ENCODE measurements at regions not wholly inside any gene's neighbourhood (a gene's known extent, or its start where the extent isn't known, plus 50 kb on each side); places are given as distances from the start of the nearest gene placed in this dataset.

- no peaks in the 10 kb centered on the region for H3K36me3 ChIP-seq
- H3K9me3 ChIP-seq = no peaks in the 10 kb centered on the region
- no peak overlapping the region for H3K27ac ChIP-seq
- TF ChIP-seq POLR2AphosphoS5 (IDR thresholded peaks at IDR 0.05) (no peak), EP300 (IDR thresholded peaks at IDR 0.05; ENCODE audit: low read depth) (no peak), CTCF (IDR thresholded peaks at IDR 0.05) (no peak), POLR2A (IDR thresholded peaks at IDR 0.05) (no peak)
- in situ Hi-C loops (cut with MboI; ENCODE audit: low pct_ligation_motif_present in 1 of 4, low pct_unique_long_range_greater_than_20kb in 1 of 4, low sequenced_read_pairs in 3 of 4) (no loop called here), intact Hi-C loops (cut with DNase I; ENCODE audit: low total_unique reads) (no loop called here)
- no peak for DNase-seq
- no peaks in the 10 kb centered on the region for H3K4me1 ChIP-seq
- no peak overlapping the region for H3K4me3 ChIP-seq
- H3K27me3 ChIP-seq = peaks cover 5% of the 10 kb centered on the region
- 78 to 96% methylated on average over 3 to 14 of the region's 14 CpGs for WGBS, 2 donors (ENCODE audit: low coverage in 1 of 2)
Measured at GRCh38 chr7:445563-446288, 73.9 kb downstream of the PDGFA start.

GRCh38 chr7:446289-446935 is 73.2 kb downstream of the PDGFA start:
- intact Hi-C loops (cut with DNase I; ENCODE audit: low total_unique reads) (no loop called here), in situ Hi-C loops (cut with MboI; ENCODE audit: low pct_ligation_motif_present in 1 of 4, low pct_unique_long_range_greater_than_20kb in 1 of 4, low sequenced_read_pairs in 3 of 4) (no loop called here)
- Histone ChIP-seq H3K4me1 (no peaks in the 10 kb centered on the region), H3K27me3 (peaks cover 11% of the 10 kb centered on the region), H3K4me3 (no peak overlapping the region), H3K9me3 (no peaks in the 10 kb centered on the region), H3K36me3 (no peaks in the 10 kb centered on the region), H3K27ac (no peak overlapping the region)
- no peak for TF ChIP-seq POLR2A (IDR thresholded peaks at IDR 0.05)
- TF ChIP-seq CTCF (IDR thresholded peaks at IDR 0.05) = no peak
- no peak for TF ChIP-seq POLR2AphosphoS5 (IDR thresholded peaks at IDR 0.05)
- no peak for TF ChIP-seq EP300 (IDR thresholded peaks at IDR 0.05; ENCODE audit: low read depth)
- DNase-seq = no peak
- 88 to 92% methylated on average over 6 to 29 of the region's 29 CpGs for WGBS, 2 donors (ENCODE audit: low coverage in 1 of 2)

Data from transverse colon (tissue), 4 donors.